H1 (cell line): ENCODE measurements at regions not wholly inside any gene's neighbourhood (a gene's known extent, or its start where the extent isn't known, plus 50 kb on each side); places are given as distances from the start of the nearest gene placed in this dataset.

Source experiments
- CTCF ChIA-PET: fragments of 300-600 bp; sonication (Branson Sonifier 250); formaldehyde crosslinking; loops from one replicate; lab custom pipeline; 2021; ENCODE audit not compliant: partially characterized antibody; lab: Charles Lee
- POLR2A ChIA-PET: fragments of 300-600 bp; sonication (Branson Sonifier 250); formaldehyde crosslinking; loops from one replicate; lab custom pipeline; 2021; ENCODE audit warnings: inconsistent platforms; ENCODE audit not compliant: partially characterized antibody; lab: Charles Lee
- DNase-seq, 2 experiments: peaks; one replicate each; pipeline versions ENCODE4 v3.0.0 to v3.0.0-alpha.2; 2010 to 2022; ENCODE audit warnings: low spot score in 2 of 2, low read depth in 1 of 2, mixed read lengths in 1 of 2
- FAIRE-seq: peaks from 2 replicates; lab custom pipeline; 2011; peaks lifted over from hg19 to GRCh38; lab: Jason Lieb, UNC
- H2AFZ ChIP-seq: 2 replicates; pipeline ENCODE4 v1.8.1; 2012; ENCODE audit warnings: low read length, inconsistent platforms
- H2AK5ac ChIP-seq: 2 replicates; pipeline ENCODE4 v1.6.1; 2013; ENCODE audit warnings: low read depth, low read length
- H2BK120ac ChIP-seq: replicated peaks from 2 replicates; pipeline ENCODE3; 2013; ENCODE audit warnings: low read depth, low read length, inconsistent platforms
- H2BK12ac ChIP-seq: 2 replicates; pipeline ENCODE4 v1.6.1; 2013; ENCODE audit warnings: low read depth, low read length
- H2BK15ac ChIP-seq: 2 replicates; pipeline ENCODE4 v1.6.1; 2013; ENCODE audit warnings: low read length
- H2BK20ac ChIP-seq: 2 replicates; pipeline ENCODE4 v1.6.1; 2013; ENCODE audit warnings: low read length
- H2BK5ac ChIP-seq: 2 replicates; pipeline ENCODE4 v1.6.1; 2013; ENCODE audit warnings: low read depth, low read length
- H3K14ac ChIP-seq: 2 replicates; pipeline ENCODE4 v1.6.1; 2013; ENCODE audit warnings: inconsistent platforms; ENCODE audit not compliant: insufficient read length
- H3K18ac ChIP-seq: 2 replicates; pipeline ENCODE4 v1.6.1; 2013; ENCODE audit warnings: low read length; ENCODE audit errors: extremely low read depth
- H3K23ac ChIP-seq: 2 replicates; pipeline ENCODE4 v1.6.1; 2013; ENCODE audit warnings: inconsistent platforms; ENCODE audit not compliant: insufficient read length
- H3K23me2 ChIP-seq: 2 replicates; pipeline ENCODE4 v1.6.1; 2013; ENCODE audit warnings: low read depth, low read length
- H3K27ac ChIP-seq: 2 replicates; pipeline ENCODE4 v1.6.1; 2011; ENCODE audit warnings: low read depth, low read length, inconsistent platforms
- H3K27me3 ChIP-seq, 4 experiments: replicated peaks in 1 of 4; 1 replicate in 1 of 4; 2 replicates in 3 of 4; pipeline versions ENCODE4 v1.6.1 to v1.8.1; 2011 to 2013; ENCODE audit warnings: low read length in 3 of 4, mild to moderate bottlenecking in 3 of 4, inconsistent platforms in 2 of 4, mixed read lengths in 2 of 4, moderate library complexity in 1 of 4; ENCODE audit not compliant: control insufficient read depth in 3 of 4, insufficient read depth in 3 of 4; ENCODE audit errors: extremely low read depth in 1 of 4
- H3K36me3 ChIP-seq, 4 experiments: 2 replicates each; pipeline versions ENCODE4 v1.6.1 to v1.8.1; 2011 to 2013; ENCODE audit warnings: mild to moderate bottlenecking in 4 of 4, low read length in 3 of 4, moderate library complexity in 2 of 4, control low read depth in 1 of 4, inconsistent platforms in 1 of 4; ENCODE audit not compliant: insufficient read depth in 4 of 4, control insufficient read depth in 2 of 4
- H3K4ac ChIP-seq: replicated peaks from 2 replicates; pipeline ENCODE3; 2013; ENCODE audit warnings: low read length, low read depth, mixed read lengths, inconsistent platforms; ENCODE audit not compliant: insufficient read length
- H3K4me1 ChIP-seq, 4 experiments: replicated peaks in 1 of 4; 1 replicate in 1 of 4; 2 replicates in 3 of 4; pipeline versions ENCODE4 v1.6.1 to v1.8.1; 2011 to 2013; ENCODE audit warnings: low read length in 3 of 4, inconsistent platforms in 2 of 4, mixed read lengths in 1 of 4; ENCODE audit not compliant: insufficient read depth in 4 of 4, control insufficient read depth in 3 of 4
- H3K4me2 ChIP-seq, 2 experiments: 2 replicates each; pipeline versions ENCODE4 v1.6.1 to v1.8.1; 2011 to 2013; ENCODE audit warnings: low read depth in 2 of 2, low read length in 2 of 2, control low read depth in 1 of 2, inconsistent platforms in 1 of 2, mild to moderate bottlenecking in 1 of 2; ENCODE audit not compliant: insufficient read depth in 1 of 2
- H3K4me3 ChIP-seq, 4 experiments: fragments of 200-600, 300-600 bp in 1 of 4; sonication (generic), shearing (Covaris generic), sonication (Bioruptor Twin) in 1 of 4; 2 replicates each; pipeline versions ENCODE4 v1.5.1 to v1.8.1; 2011 to 2016; ENCODE audit warnings: low read length in 4 of 4, low read depth in 3 of 4, control low read depth in 2 of 4, inconsistent platforms in 2 of 4, mild to moderate bottlenecking in 2 of 4, mixed read lengths in 1 of 4, moderate library complexity in 1 of 4; ENCODE audit not compliant: insufficient read depth in 2 of 4; ENCODE audit errors: extremely low read depth in 1 of 4
- H3K56ac ChIP-seq: replicated peaks from 2 replicates; pipeline ENCODE3; 2013; ENCODE audit warnings: low read depth, mild to moderate bottlenecking, mixed read lengths, low read length, inconsistent platforms; ENCODE audit not compliant: insufficient read length
- H3K79me1 ChIP-seq: 2 replicates; pipeline ENCODE4 v1.6.1; 2013; ENCODE audit warnings: low read depth, low read length, control low read depth
- H3K79me2 ChIP-seq, 2 experiments: 2 replicates each; pipeline versions ENCODE4 v1.6.1 to v1.8.1; 2012 to 2013; ENCODE audit warnings: low read length in 2 of 2, mild to moderate bottlenecking in 2 of 2, inconsistent platforms in 1 of 2; ENCODE audit not compliant: insufficient read depth in 2 of 2, control insufficient read depth in 1 of 2
- H3K9ac ChIP-seq, 4 experiments: replicated peaks in 1 of 4; 1 replicate in 1 of 4; 2 replicates in 3 of 4; pipeline versions ENCODE4 v1.6.1 to v1.8.1; 2011 to 2013; ENCODE audit warnings: low read depth in 3 of 4, low read length in 3 of 4, control low read depth in 2 of 4, mild to moderate bottlenecking in 2 of 4, moderate library complexity in 2 of 4, inconsistent platforms in 1 of 4; ENCODE audit errors: extremely low read depth in 1 of 4
- H3K9me3 ChIP-seq, 2 experiments: 2 replicates each; pipeline versions ENCODE4 v1.6.1 to v1.8.1; 2012 to 2013; ENCODE audit warnings: mild to moderate bottlenecking in 2 of 2, moderate library complexity in 2 of 2, control low read depth in 1 of 2, inconsistent platforms in 1 of 2, low read depth in 1 of 2, low read length in 1 of 2, mixed read lengths in 1 of 2; ENCODE audit not compliant: insufficient read depth in 2 of 2
- H4K20me1 ChIP-seq, 2 experiments: replicated peaks in 1 of 2; 2 replicates each; pipeline versions ENCODE3 to v1.8.1; 2011 to 2013; ENCODE audit warnings: inconsistent platforms in 2 of 2, low read length in 2 of 2, mild to moderate bottlenecking in 1 of 2; ENCODE audit not compliant: insufficient read depth in 2 of 2, control insufficient read depth in 1 of 2
- H4K5ac ChIP-seq: 2 replicates; pipeline ENCODE4 v1.6.1; 2013; ENCODE audit warnings: low read length, low read depth, mixed read lengths, inconsistent platforms; ENCODE audit not compliant: insufficient read length
- H4K8ac ChIP-seq: 2 replicates; pipeline ENCODE4 v1.8.0; 2013; ENCODE audit warnings: mild to moderate bottlenecking, moderate library complexity, low read length, inconsistent platforms; ENCODE audit not compliant: insufficient read depth; ENCODE audit errors: extremely low read depth
- H4K91ac ChIP-seq: replicated peaks from 2 replicates; pipeline ENCODE3; 2013; ENCODE audit warnings: low read length, mixed read lengths, inconsistent platforms; ENCODE audit not compliant: insufficient read length
- ATF2 ChIP-seq: IDR thresholded peaks from 2 replicates; pipeline ENCODE4 v1.6.1; 2012; ENCODE audit warnings: low read length, inconsistent platforms
- BCL11A ChIP-seq, 2 experiments: IDR thresholded peaks; one replicate each; pipeline ENCODE4 v1.6.1; 2011; ENCODE audit warnings: low read depth in 2 of 2, low read length in 2 of 2, mild to moderate bottlenecking in 2 of 2
- CBX8 ChIP-seq: fragments of 300-800, 300-1000 bp; sonication (generic); IDR thresholded peaks from 2 replicates; pipeline ENCODE4 v1.7.1; 2016; ENCODE audit warnings: low read depth, low read length, borderline replicate concordance
- CTBP2 ChIP-seq: IDR thresholded peaks from 2 replicates; pipeline ENCODE4 v1.7.0; 2011; ENCODE audit warnings: borderline replicate concordance, mild to moderate bottlenecking, moderate library complexity, mixed read lengths, low read length; ENCODE audit not compliant: insufficient read depth, insufficient read length
- JUND ChIP-seq: IDR thresholded peaks from 2 replicates; pipeline ENCODE4 v1.6.1; 2011; ENCODE audit warnings: mild to moderate bottlenecking, improper control_type of control experiment, low read length
- KDM4A ChIP-seq: IDR thresholded peaks from one replicate; pipeline ENCODE4 v1.7.1; 2012; ENCODE audit warnings: low read depth, mild to moderate bottlenecking, moderate library complexity, low read length, inconsistent platforms; ENCODE audit not compliant: severe bottlenecking
- POLR2A ChIP-seq, 2 experiments: IDR thresholded peaks; 1 replicate in 1 of 2; 2 replicates in 1 of 2; pipeline ENCODE4 v1.6.1; 2011; ENCODE audit warnings: low read depth in 2 of 2, low read length in 2 of 2, mild to moderate bottlenecking in 2 of 2; ENCODE audit errors: control extremely low read depth in 1 of 2
- SIRT6 ChIP-seq: IDR thresholded peaks from one replicate; pipeline ENCODE4 v1.7.1; 2012; ENCODE audit warnings: low read length, inconsistent platforms
- SIX5 ChIP-seq: IDR thresholded peaks from 2 replicates; pipeline ENCODE4 v1.6.1; 2011; ENCODE audit warnings: mild to moderate bottlenecking, low read depth, low read length
- TAF7 ChIP-seq: optimal IDR thresholded peaks from 2 replicates; pipeline ENCODE3; 2011; ENCODE audit warnings: low read depth, mild to moderate bottlenecking, inconsistent platforms, low read length, moderate library complexity, borderline replicate concordance
- TCF12 ChIP-seq: IDR thresholded peaks from 2 replicates; pipeline ENCODE4 v1.6.1; 2011; ENCODE audit warnings: low read depth, mild to moderate bottlenecking, low read length
- YY1 ChIP-seq: IDR thresholded peaks from 2 replicates; pipeline ENCODE4 v1.6.1; 2011; ENCODE audit warnings: low read depth, mild to moderate bottlenecking, low read length
- ZNF274 ChIP-seq: IDR thresholded peaks from 2 replicates; pipeline ENCODE4 v1.7.0; 2012; ENCODE audit warnings: low read length, borderline replicate concordance; ENCODE audit errors: extremely low read depth
- WGBS, 2 experiments: shearing (Covaris generic) in 1 of 2; methylation state at CpG; one replicate each; pipeline versions ENCODE4 v1.1.6 to v1.1.7; 2013 to 2015; ENCODE audit warnings: low lambda C conversion rate in 2 of 2, mixed read lengths in 2 of 2, inconsistent platforms in 1 of 2, low coverage in 1 of 2, missing lambda C conversion rate in 1 of 2; ENCODE audit not compliant: insufficient replicate concordance in 2 of 2, insufficient coverage in 1 of 2, insufficient read length in 1 of 2; ENCODE audit errors: extremely low coverage in 1 of 2, missing lambda C conversion rate in 1 of 2; 5-methylcytosine and 5-hydroxymethylcytosine counted together

- H2BK20ac ChIP-seq, result no peak overlapping the region
- H3K56ac ChIP-seq, result no peak overlapping the region
- TF ChIP-seq POLR2A (IDR thresholded peaks at IDR 0.05; ENCODE audit: control extremely low read depth in 1 of 2, low read depth in 2 of 2, low read length in 2 of 2) (no peak), TAF7 (no peak), BCL11A (IDR thresholded peaks at IDR 0.05; ENCODE audit: low read depth in 2 of 2, low read length in 2 of 2) (no peak), CTBP2 (no peak), SIRT6 (no peak), SIX5 (no peak), ZNF274 (no peak), YY1 (no peak), ATF2 (no peak), JUND (no peak), KDM4A (no peak), TCF12 (no peak), CBX8 (no peak)
- TF ChIP-seq, all 59 proteins: peak for 0
- no peak for FAIRE-seq
- no peak overlapping the region for H2BK5ac ChIP-seq
- no peaks in the 10 kb centered on the region for H3K23me2 ChIP-seq
- no peak overlapping the region for H2BK12ac ChIP-seq
- H3K4me1 ChIP-seq, result no peaks in the 10 kb centered on the region
- no peak overlapping the region for H3K9ac ChIP-seq
- H3K9me3 ChIP-seq, result no peaks in the 10 kb centered on the region
- no peaks in the 10 kb centered on the region for H3K79me2 ChIP-seq
- H3K18ac ChIP-seq, result no peak overlapping the region
- no peaks in the 10 kb centered on the region for H3K79me1 ChIP-seq
- H4K8ac ChIP-seq, result no peak overlapping the region
- no peak overlapping the region for H4K5ac ChIP-seq
- H3K14ac ChIP-seq, result no peak overlapping the region
- DNase-seq, result no peak
- CTCF ChIA-PET, result interaction anchor here (1.6 kb wide), 1 partner anchor 563 kb away, joined by 5 read pairs; no protein-coding TSS in a partner anchor
- H4K91ac ChIP-seq, result no peak overlapping the region
- H2AK5ac ChIP-seq, result no peak overlapping the region
- no peak overlapping the region for H3K27ac ChIP-seq
- H2BK15ac ChIP-seq, result no peak overlapping the region
- H3K4me2 ChIP-seq, result no peak overlapping the region
- H3K4ac ChIP-seq, result no peak overlapping the region
- H3K27me3 ChIP-seq, result peaks cover 0 to 1% (median 0%) of the 10 kb centered on the region in 4 experiments; a peak in 1 of 7 replicates
- no peak overlapping the region for H2AFZ ChIP-seq
- no peaks in the 10 kb centered on the region for H3K36me3 ChIP-seq
- H3K4me3 ChIP-seq, result no peak overlapping the region
- 77% methylated on average over 3 of the region's 3 CpGs; no CpG with 5 or more reads in 1 of the 2 experiments for WGBS, 2 experiments
- no peaks in the 10 kb centered on the region for H4K20me1 ChIP-seq
- H2BK120ac ChIP-seq, result no peak overlapping the region
- POLR2A ChIA-PET, result no interaction called here
- H3K23ac ChIP-seq, result no peak overlapping the region
These were observed 712.6 kb downstream of the NR2F1-AS1 start for GRCh38 chr5:92868442-92868841.
